GM13977 (cell line): ENCODE measurements at regions not wholly inside any gene's neighbourhood (a gene's known extent, or its start where the extent isn't known, plus 50 kb on each side); places are given as distances from the start of the nearest gene placed in this dataset.

Experiments
- DNase-seq: peaks from one replicate; pipeline ENCODE4 v3.0.0; 2012; ENCODE audit warnings: low spot score
- CTCF ChIP-seq: IDR thresholded peaks from 2 replicates; pipeline ENCODE4 v1.5.1; 2012; ENCODE audit warnings: mild to moderate bottlenecking, control low read depth; ENCODE audit not compliant: insufficient read depth; ENCODE audit errors: extremely low read depth, missing control alignments
- in situ Hi-C: fragments of 300-500 bp; cut with MboI; formaldehyde crosslinking; loops from one replicate; pipeline ENCODE4 v1.12.0; 2022; ENCODE audit warnings: low sequenced_read_pairs, low pct_unique_long_range_greater_than_20kb, mixed read lengths, inconsistent platforms; ENCODE audit not compliant: unreplicated experiment

GRCh38 chr21:24148461-24148860 lies 1458.8 kb downstream of the MRPL39 start:
- no peak for DNase-seq
- in situ Hi-C loops = no loop called here
- TF ChIP-seq CTCF = no peak

- TF ChIP-seq CTCF = no peak
- no peak for DNase-seq
- in situ Hi-C loops = no loop called here
Observed at GRCh38 chr21:24147674-24148073, 1459.6 kb downstream of the MRPL39 start.

- TF ChIP-seq CTCF = no peak
- in situ Hi-C loops = no loop called here
- no peak for DNase-seq
Observed at GRCh38 chr21:24131056-24131455, 1476.2 kb downstream of the MRPL39 start.

- no peak for DNase-seq
- TF ChIP-seq CTCF = no peak
- in situ Hi-C loops = no loop called here
Observed at GRCh38 chr21:24127651-24128050, 1479.6 kb downstream of the MRPL39 start.

GRCh38 chr21:24123785-24124184 lies 1483.5 kb downstream of the MRPL39 start:
- in situ Hi-C loops = no loop called here
- no peak for DNase-seq
- no peak for TF ChIP-seq CTCF

GRCh38 chr21:24118738-24119459 lies 1488.4 kb downstream of the MRPL39 start:
- TF ChIP-seq CTCF = no peak
- DNase-seq = no peak
- in situ Hi-C loops = no loop called here
